Lung (tissue), 11 donors: ENCODE measurements at regions not wholly inside any gene's neighbourhood (a gene's known extent, or its start where the extent isn't known, plus 50 kb on each side); places are given as distances from the start of the nearest gene placed in this dataset.

Experiments
- ATAC-seq: fragments of 200-7000 bp; cut with Tn5 transposase; one replicate; pipeline ENCODE4 v1.9.1; 2020; ENCODE audit warnings: moderate number of reproducible peaks; ENCODE audit not compliant: insufficient read depth, low FRiP score
- DNase-seq, 3 donors: peaks; one replicate each; pipeline ENCODE4 v3.0.0-alpha.2; 2013 to 2017
- H3K27ac ChIP-seq, 2 donors: one replicate each; pipeline ENCODE4 v1.5.1; 2013; ENCODE audit warnings: mild to moderate bottlenecking in 2 of 2, moderate library complexity in 2 of 2, control low read depth in 1 of 2, inconsistent platforms in 1 of 2, low read depth in 1 of 2, low read length in 1 of 2
- H3K27me3 ChIP-seq, 3 donors: one replicate each; pipeline ENCODE4 v1.5.1; 2013; ENCODE audit warnings: low read length in 2 of 3; ENCODE audit not compliant: control insufficient read depth in 3 of 3, insufficient read depth in 3 of 3
- H3K36me3 ChIP-seq, 4 donors: one replicate each; pipeline ENCODE4 v1.5.1; 2013; ENCODE audit warnings: low read length in 4 of 4, mild to moderate bottlenecking in 1 of 4, moderate library complexity in 1 of 4; ENCODE audit not compliant: control insufficient read depth in 4 of 4, insufficient read depth in 4 of 4
- H3K4me1 ChIP-seq, 5 donors: one replicate each; pipeline ENCODE4 v1.5.1; 2013; ENCODE audit warnings: low read length in 5 of 5, mild to moderate bottlenecking in 2 of 5, moderate library complexity in 1 of 5; ENCODE audit not compliant: control insufficient read depth in 5 of 5, insufficient read depth in 5 of 5
- H3K4me3 ChIP-seq: one replicate; pipeline ENCODE4 v1.5.1; 2013; ENCODE audit warnings: mild to moderate bottlenecking, control low read depth, moderate library complexity
- H3K9ac ChIP-seq, 2 donors: one replicate each; pipeline ENCODE4 v1.5.1; 2013; ENCODE audit warnings: low read length in 2 of 2, control low read depth in 1 of 2; ENCODE audit not compliant: insufficient read depth in 1 of 2
- H3K9me3 ChIP-seq, 4 donors: one replicate each; pipeline ENCODE4 v1.5.1; 2013; ENCODE audit warnings: low read length in 3 of 4, mild to moderate bottlenecking in 1 of 4, moderate library complexity in 1 of 4; ENCODE audit not compliant: control insufficient read depth in 4 of 4, insufficient read depth in 3 of 4
- CTCF ChIP-seq: IDR thresholded peaks from 2 replicates; pipeline ENCODE4 v1.5.1; 2012; ENCODE audit warnings: mild to moderate bottlenecking; ENCODE audit errors: control extremely low read depth, extremely low read depth
- WGBS, 2 donors: extraction: QIAGEN DNeasy Blood & Tissue Kit; methylation state at CpG; one replicate each; pipeline ENCODE4 v1.1.7; 2013; 5-methylcytosine and 5-hydroxymethylcytosine counted together
- donor health status: control.
- donor health status: control.
- donor health status: Bipolar disorder and iron deficiency.
- donor health status: healthy.
- donor health status: DM: yes; HTN: yes; CAD: no.

- no peak overlapping the region for H3K27ac ChIP-seq
- ATAC-seq (no peak), DNase-seq (no peak)
- no peaks in the 10 kb centered on the region for H3K27me3 ChIP-seq
- H3K9ac ChIP-seq = no peak overlapping the region
- no peaks in the 10 kb centered on the region for H3K4me1 ChIP-seq
- no peak overlapping the region for H3K4me3 ChIP-seq
- TF ChIP-seq CTCF = no peak
- no peaks in the 10 kb centered on the region for H3K9me3 ChIP-seq
- H3K36me3 ChIP-seq = no peaks in the 10 kb centered on the region
Measured at GRCh38 chr18:72470391-72470790, 73.8 kb downstream of the CBLN2 start.

GRCh38 chr18:72468021-72468710, 76.0 kb downstream of the CBLN2 start:
- TF ChIP-seq CTCF = no peak
- no peaks in the 10 kb centered on the region for H3K27me3 ChIP-seq
- H3K9ac ChIP-seq = no peak overlapping the region
- no peaks in the 10 kb centered on the region for H3K36me3 ChIP-seq
- H3K4me1 ChIP-seq = no peaks in the 10 kb centered on the region
- no peak overlapping the region for H3K4me3 ChIP-seq
- 69 to 70% methylated on average over 4 of the region's 4 CpGs for WGBS, 2 donors
- H3K27ac ChIP-seq = no peak overlapping the region
- H3K9me3 ChIP-seq = no peaks in the 10 kb centered on the region
- no peak for DNase-seq
- ATAC-seq = no peak

GRCh38 chr18:72460210-72460680, 83.9 kb downstream of the CBLN2 start:
- ATAC-seq (peak; percentile 17), DNase-seq (no peak)
- H3K9ac ChIP-seq = no peak overlapping the region
- 56 to 57% methylated on average over 1 of the region's 1 CpG for WGBS, 2 donors
- no peaks in the 10 kb centered on the region for H3K36me3 ChIP-seq
- TF ChIP-seq CTCF = no peak
- peaks cover 0 to 4% (median 0%) of the 10 kb centered on the region in 4 donors for H3K9me3 ChIP-seq
- no peak overlapping the region for H3K27ac ChIP-seq
- peaks cover 0 to 9% (median 0%) of the 10 kb centered on the region in 5 donors for H3K4me1 ChIP-seq
- H3K4me3 ChIP-seq = no peak overlapping the region
- H3K27me3 ChIP-seq = no peaks in the 10 kb centered on the region

- H3K27me3 ChIP-seq = no peaks in the 10 kb centered on the region
- H3K9me3 ChIP-seq = peaks cover 0 to 4% (median 0%) of the 10 kb centered on the region in 4 donors
- peaks cover 0 to 9% (median 0%) of the 10 kb centered on the region in 5 donors for H3K4me1 ChIP-seq
- no peak overlapping the region for H3K27ac ChIP-seq
- H3K36me3 ChIP-seq = no peaks in the 10 kb centered on the region
- ATAC-seq (no peak), DNase-seq (no peak)
- H3K9ac ChIP-seq = no peak overlapping the region
- no peak overlapping the region for H3K4me3 ChIP-seq
- no peak for TF ChIP-seq CTCF
Measured at GRCh38 chr18:72458271-72458670, 85.9 kb downstream of the CBLN2 start.
